ENCODE measurements at regions not wholly inside any gene's neighbourhood (a gene's known extent, or its start where the extent isn't known, plus 50 kb on each side); places are given as distances from the start of the nearest gene placed in this dataset.

- no peaks in the 10 kb centered on the region for H3K27me3 ChIP-seq (ENCODE audit: control insufficient read depth, extremely low read depth, insufficient read depth, low read length)
- H3K79me2 ChIP-seq (ENCODE audit: control insufficient read depth, insufficient read depth, low read length) = no peaks in the 10 kb centered on the region
- FAIRE-seq (no peak), DNase-seq (ENCODE audit: low read depth, low spot score) (no peak)
- H3K9me1 ChIP-seq (ENCODE audit: control insufficient read depth, extremely low read depth, insufficient read depth, low read length) = no peaks in the 10 kb centered on the region
- TF ChIP-seq EZH2 (IDR thresholded peaks at IDR 0.05; ENCODE audit: low read length) = no peak
- no peak for TF ChIP-seq CTCF (optimal IDR thresholded peaks at IDR 0.05 in 1 of 3, IDR thresholded peaks at IDR 0.05 in 1 of 3, conservative IDR thresholded peaks at IDR 0.05 in 1 of 3; ENCODE audit: extremely low read depth in 1 of 3, insufficient read depth in 2 of 3, low read length in 3 of 3)
- H3K36me3 ChIP-seq (ENCODE audit: control insufficient read depth in 2 of 2, extremely low read depth in 1 of 2, insufficient read depth in 2 of 2, low read length in 2 of 2) = no peaks in the 10 kb centered on the region
- no peaks in the 10 kb centered on the region for H3K9me3 ChIP-seq (ENCODE audit: control insufficient read depth, low read depth, low read length)
- no peak overlapping the region for H3K4me2 ChIP-seq (ENCODE audit: control insufficient read depth, extremely low read depth, insufficient read depth, low read depth, low read length)
- no peak overlapping the region for H3K27ac ChIP-seq (ENCODE audit: control insufficient read depth, insufficient read depth, low read length)
- no peak overlapping the region for H2AFZ ChIP-seq (ENCODE audit: control insufficient read depth, low read length)
- dilution Hi-C loops (cut with MboI; ENCODE audit: extremely low pct_ligation_motif_present, low sequenced_read_pairs) = no loop called here
- H3K4me3 ChIP-seq (ENCODE audit: control insufficient read depth in 2 of 3, extremely low read depth in 1 of 3, insufficient read depth in 2 of 3, low read depth in 1 of 3, low read length in 3 of 3) = no peak overlapping the region
- H4K20me1 ChIP-seq (ENCODE audit: control insufficient read depth, extremely low read depth, insufficient read depth, low read length) = no peaks in the 10 kb centered on the region
- no peaks in the 10 kb centered on the region for H3K4me1 ChIP-seq (ENCODE audit: control insufficient read depth, extremely low read depth, insufficient read depth, low read length)
- no peak overlapping the region for H3K9ac ChIP-seq (ENCODE audit: control insufficient read depth, extremely low read depth, insufficient read depth, low read length)
These were observed 96.8 kb upstream of the ISX start for GRCh38 chr22:34969001-34969790.

GRCh38 chr22:34971456-34971855 lies 94.5 kb upstream of the ISX start:
- dilution Hi-C loops (cut with MboI; ENCODE audit: extremely low pct_ligation_motif_present, low sequenced_read_pairs) = no loop called here
- H3K27ac ChIP-seq (ENCODE audit: control insufficient read depth, insufficient read depth, low read length) = no peak overlapping the region
- H4K20me1 ChIP-seq (ENCODE audit: control insufficient read depth, extremely low read depth, insufficient read depth, low read length) = no peaks in the 10 kb centered on the region
- no peaks in the 10 kb centered on the region for H3K9me1 ChIP-seq (ENCODE audit: control insufficient read depth, extremely low read depth, insufficient read depth, low read length)
- no peak overlapping the region for H3K4me2 ChIP-seq (ENCODE audit: control insufficient read depth, extremely low read depth, insufficient read depth, low read depth, low read length)
- no peak overlapping the region for H2AFZ ChIP-seq (ENCODE audit: control insufficient read depth, low read length)
- H3K27me3 ChIP-seq (ENCODE audit: control insufficient read depth, extremely low read depth, insufficient read depth, low read length) = no peaks in the 10 kb centered on the region
- FAIRE-seq = no peak
- no peaks in the 10 kb centered on the region for H3K79me2 ChIP-seq (ENCODE audit: control insufficient read depth, insufficient read depth, low read length)
- TF ChIP-seq EZH2 (IDR thresholded peaks at IDR 0.05; ENCODE audit: low read length) (no peak), CTCF (optimal IDR thresholded peaks at IDR 0.05 in 1 of 3, IDR thresholded peaks at IDR 0.05 in 1 of 3, conservative IDR thresholded peaks at IDR 0.05 in 1 of 3; ENCODE audit: extremely low read depth in 1 of 3, insufficient read depth in 2 of 3, low read length in 3 of 3) (no peak)
- H3K9ac ChIP-seq (ENCODE audit: control insufficient read depth, extremely low read depth, insufficient read depth, low read length) = no peak overlapping the region
- H3K4me1 ChIP-seq (ENCODE audit: control insufficient read depth, extremely low read depth, insufficient read depth, low read length) = no peaks in the 10 kb centered on the region
- H3K4me3 ChIP-seq (ENCODE audit: control insufficient read depth in 2 of 3, extremely low read depth in 1 of 3, insufficient read depth in 2 of 3, low read depth in 1 of 3, low read length in 3 of 3) = no peak overlapping the region
- no peaks in the 10 kb centered on the region for H3K9me3 ChIP-seq (ENCODE audit: control insufficient read depth, low read depth, low read length)
- H3K36me3 ChIP-seq (ENCODE audit: control insufficient read depth in 2 of 2, extremely low read depth in 1 of 2, insufficient read depth in 2 of 2, low read length in 2 of 2) = no peaks in the 10 kb centered on the region
- DNase-seq (ENCODE audit: low read depth, low spot score) = no peak

All from keratinocyte (primary cell).